ENCODE measurements at regions not wholly inside any gene's neighbourhood (a gene's known extent, or its start where the extent isn't known, plus 50 kb on each side); places are given as distances from the start of the nearest gene placed in this dataset.

DNA sequence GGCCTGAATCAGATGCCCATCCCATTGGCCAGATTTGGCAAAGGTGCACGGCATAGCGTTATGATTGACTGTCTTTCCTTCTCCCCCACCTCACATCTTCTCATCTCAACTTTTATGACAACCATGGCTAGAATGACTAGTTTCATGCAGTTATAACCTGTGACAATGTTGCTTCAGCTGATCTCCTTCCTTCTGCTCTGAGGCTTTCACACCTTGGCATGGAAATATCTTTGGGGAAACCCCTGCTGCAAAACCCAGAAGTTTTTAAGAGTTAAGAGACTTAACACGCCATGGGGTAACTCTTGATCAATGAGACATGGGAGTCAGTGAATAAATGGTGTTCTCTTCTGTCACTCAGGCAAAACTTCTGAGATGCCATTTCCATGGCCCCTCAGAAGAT, 290.7 kb upstream of the MDFIC2 start:
- Histone ChIP-seq H3K4me2 (no peak overlapping the region), H3K4me1 (no peaks in the 10 kb centered on the region), H3K4me3 (no peak overlapping the region), H3K9ac (no peak overlapping the region), H4K20me1 (no peaks in the 10 kb centered on the region), H3K27me3 (no peaks in the 10 kb centered on the region), H3K27ac (no peak overlapping the region), H3K36me3 (no peaks in the 10 kb centered on the region), H3K9me3 (replicated peaks in 1 of 11) (no peaks in the 10 kb centered on the region)
- no peak for TF ChIP-seq Cebpa-rat (IDR thresholded peaks at IDR 0.05)

- Histone ChIP-seq H3K27ac (no peak overlapping the region), H3K36me3 (no peaks in the 10 kb centered on the region), H3K4me1 (no peaks in the 10 kb centered on the region), H3K9me3 (replicated peaks in 1 of 11) (no peaks in the 10 kb centered on the region), H3K27me3 (no peaks in the 10 kb centered on the region), H3K9ac (no peak overlapping the region), H3K4me3 (no peak overlapping the region), H4K20me1 (no peaks in the 10 kb centered on the region), H3K4me2 (no peak overlapping the region)
- no peak for TF ChIP-seq Cebpa-rat (IDR thresholded peaks at IDR 0.05)
Measured at GRCh38 chr3:70597312-70597711, 284.9 kb upstream of the MDFIC2 start.

DNA sequence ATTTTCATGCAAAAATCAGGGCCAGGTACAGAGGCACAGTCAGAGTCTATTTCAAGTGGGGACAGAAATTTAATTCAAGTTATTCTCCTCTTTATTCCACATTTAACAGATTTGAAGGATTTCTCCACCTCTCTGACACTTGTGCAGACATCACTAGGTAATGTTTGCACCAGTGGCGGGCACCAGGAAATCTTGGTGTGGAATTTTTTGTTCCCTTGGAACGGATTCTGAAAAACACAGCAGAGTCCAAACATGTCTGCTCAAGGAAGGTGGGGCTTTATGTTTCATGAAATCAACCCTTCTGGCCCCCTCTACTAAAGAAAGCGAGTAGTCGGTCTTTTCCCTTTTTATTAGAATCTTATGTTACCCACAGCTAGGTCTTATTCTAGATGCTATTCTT, 271.2 kb upstream of the MDFIC2 start:
- Histone ChIP-seq H3K27ac (no peak overlapping the region), H4K20me1 (no peaks in the 10 kb centered on the region), H3K4me1 (no peaks in the 10 kb centered on the region), H3K27me3 (no peaks in the 10 kb centered on the region), H3K9me3 (replicated peaks in 1 of 11) (no peaks in the 10 kb centered on the region), H3K4me3 (no peak overlapping the region), H3K4me2 (no peak overlapping the region), H3K9ac (no peak overlapping the region), H3K36me3 (no peaks in the 10 kb centered on the region)
- TF ChIP-seq Cebpa-rat (IDR thresholded peaks at IDR 0.05) = no peak

DNA sequence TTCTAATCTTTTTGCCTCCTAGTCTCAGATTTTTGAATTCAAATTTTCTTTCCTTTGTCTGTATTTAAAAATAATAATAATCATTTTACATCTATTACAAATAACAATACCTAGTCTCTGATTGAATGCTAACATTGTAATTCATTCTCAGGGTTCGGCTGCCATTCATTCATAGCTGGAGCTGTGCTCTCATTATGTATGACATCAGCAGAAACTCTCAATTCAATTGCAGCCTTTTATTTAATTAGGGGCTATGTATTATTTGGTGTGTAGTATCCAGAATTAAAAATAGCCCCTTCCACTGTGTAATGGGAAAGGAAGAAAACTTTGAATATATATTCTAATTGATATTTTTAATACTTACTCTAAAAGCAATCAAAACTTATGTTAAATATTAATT, 270.4 kb upstream of the MDFIC2 start:
- H3K9ac ChIP-seq = no peak overlapping the region
- no peaks in the 10 kb centered on the region for H3K9me3 ChIP-seq (replicated peaks in 1 of 11)
- H3K36me3 ChIP-seq = no peaks in the 10 kb centered on the region
- no peak overlapping the region for H3K4me3 ChIP-seq
- TF ChIP-seq Cebpa-rat (IDR thresholded peaks at IDR 0.05) = no peak
- H3K4me1 ChIP-seq = no peaks in the 10 kb centered on the region
- no peaks in the 10 kb centered on the region for H3K27me3 ChIP-seq
- H3K4me2 ChIP-seq = no peak overlapping the region
- no peak overlapping the region for H3K27ac ChIP-seq
- H4K20me1 ChIP-seq = no peaks in the 10 kb centered on the region

DNA sequence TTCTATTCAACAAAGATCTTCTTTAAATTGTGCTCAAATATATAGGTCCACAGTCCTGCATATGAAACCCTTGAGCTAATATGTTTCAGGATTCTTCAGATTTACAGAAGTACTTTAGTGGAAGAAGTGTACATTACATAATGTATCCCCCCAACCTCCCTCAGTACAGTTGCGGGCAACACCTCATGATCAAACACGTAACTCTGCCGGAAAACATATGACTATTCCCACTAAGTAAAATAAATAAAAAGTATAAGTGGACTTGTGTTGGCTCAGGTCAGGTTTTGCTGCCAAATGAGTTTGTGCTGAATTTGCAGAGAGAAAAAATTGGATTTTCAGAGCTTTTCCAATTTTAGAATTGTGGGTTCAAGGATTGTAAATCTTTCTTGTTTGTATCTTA, 267.6 kb upstream of the MDFIC2 start:
- H3K4me3 ChIP-seq = no peak overlapping the region
- no peak overlapping the region for H3K9ac ChIP-seq
- no peaks in the 10 kb centered on the region for H4K20me1 ChIP-seq
- no peaks in the 10 kb centered on the region for H3K4me1 ChIP-seq
- no peaks in the 10 kb centered on the region for H3K27me3 ChIP-seq
- H3K9me3 ChIP-seq (replicated peaks in 1 of 11) = no peaks in the 10 kb centered on the region
- no peak for TF ChIP-seq Cebpa-rat (IDR thresholded peaks at IDR 0.05)
- no peak overlapping the region for H3K4me2 ChIP-seq
- H3K27ac ChIP-seq = no peak overlapping the region
- H3K36me3 ChIP-seq = no peaks in the 10 kb centered on the region

GRCh38 chr3:70571696-70572095, 259.3 kb upstream of the MDFIC2 start:
- Histone ChIP-seq H3K27me3 (no peaks in the 10 kb centered on the region), H3K36me3 (no peaks in the 10 kb centered on the region), H3K4me3 (no peak overlapping the region), H3K27ac (no peak overlapping the region), H3K4me1 (peaks cover 0 to 10% (median 7%) of the 10 kb centered on the region in 10 experiments; a peak in 8 of 20 replicates), H3K9ac (no peak overlapping the region), H3K9me3 (replicated peaks in 1 of 11) (0 out of 22 replicates have a peak, but pooled peaks cover 0 to 6% (median 0%) of the 10 kb centered on the region in 11 experiments), H4K20me1 (no peaks in the 10 kb centered on the region), H3K4me2 (no peak overlapping the region)
- no peak for TF ChIP-seq Cebpa-rat (IDR thresholded peaks at IDR 0.05)

GRCh38 chr3:70570584-70570983, 258.1 kb upstream of the MDFIC2 start:
- no peak overlapping the region for H3K4me2 ChIP-seq

GRCh38 chr3:70568626-70569025, 256.2 kb upstream of the MDFIC2 start:
- H3K27ac ChIP-seq = no peak overlapping the region
- H3K4me2 ChIP-seq = no peak overlapping the region
- H3K4me1 ChIP-seq = peaks cover 0 to 10% (median 7%) of the 10 kb centered on the region in 10 experiments; a peak in 8 of 20 replicates
- H3K27me3 ChIP-seq = no peaks in the 10 kb centered on the region
- TF ChIP-seq Cebpa-rat (IDR thresholded peaks at IDR 0.05) = no peak
- no peaks in the 10 kb centered on the region for H3K36me3 ChIP-seq
- no peak overlapping the region for H3K9ac ChIP-seq
- H4K20me1 ChIP-seq = no peaks in the 10 kb centered on the region
- H3K9me3 ChIP-seq (replicated peaks in 1 of 11) = peaks cover 0 to 6% (median 0%) of the 10 kb centered on the region in 11 experiments; a peak in 5 of 22 replicates
- H3K4me3 ChIP-seq = no peak overlapping the region

More at GRCh38 chr3:70570584-70570983, 258.1 kb upstream of the MDFIC2 start:
- H3K9ac ChIP-seq = no peak overlapping the region
- H3K27me3 ChIP-seq = no peaks in the 10 kb centered on the region
- H3K4me3 ChIP-seq = no peak overlapping the region
- H4K20me1 ChIP-seq = no peaks in the 10 kb centered on the region
- H3K27ac ChIP-seq = no peak overlapping the region
- 0 out of 22 replicates have a peak, but pooled peaks cover 0 to 6% (median 0%) of the 10 kb centered on the region in 11 experiments for H3K9me3 ChIP-seq (replicated peaks in 1 of 11)
- H3K36me3 ChIP-seq = no peaks in the 10 kb centered on the region
- TF ChIP-seq Cebpa-rat (IDR thresholded peaks at IDR 0.05) = no peak
- peaks cover 0 to 10% (median 7%) of the 10 kb centered on the region in 10 experiments; a peak in 8 of 20 replicates for H3K4me1 ChIP-seq

- Histone ChIP-seq H3K4me3 (no peak overlapping the region), H3K27ac (no peak overlapping the region), H3K9me3 (replicated peaks in 1 of 11) (peaks cover 0 to 6% (median 0%) of the 10 kb centered on the region in 11 experiments; a peak in 5 of 22 replicates), H3K36me3 (no peaks in the 10 kb centered on the region), H3K27me3 (no peaks in the 10 kb centered on the region), H3K4me1 (peaks cover 0 to 10% (median 7%) of the 10 kb centered on the region in 10 experiments; a peak in 8 of 20 replicates), H3K4me2 (no peak overlapping the region), H3K9ac (no peak overlapping the region), H4K20me1 (no peaks in the 10 kb centered on the region)
- no peak for TF ChIP-seq Cebpa-rat (IDR thresholded peaks at IDR 0.05)
Measured at GRCh38 chr3:70565861-70566260, 253.4 kb upstream of the MDFIC2 start.

GRCh38 chr3:70564552-70564951, 252.1 kb upstream of the MDFIC2 start:
- Histone ChIP-seq H3K9ac (no peak overlapping the region), H3K4me2 (no peak overlapping the region), H3K27me3 (no peaks in the 10 kb centered on the region), H3K4me1 (peaks cover 0 to 10% (median 7%) of the 10 kb centered on the region in 10 experiments; a peak in 8 of 20 replicates), H3K36me3 (no peaks in the 10 kb centered on the region), H3K4me3 (no peak overlapping the region), H4K20me1 (no peaks in the 10 kb centered on the region), H3K27ac (no peak overlapping the region), H3K9me3 (replicated peaks in 1 of 11) (peaks cover 0 to 6% (median 0%) of the 10 kb centered on the region in 11 experiments; a peak in 5 of 22 replicates)
- TF ChIP-seq Cebpa-rat (IDR thresholded peaks at IDR 0.05) = no peak
